HG02678 (cell line): ENCODE measurements at regions not wholly inside any gene's neighbourhood (a gene's known extent, or its start where the extent isn't known, plus 50 kb on each side); places are given as distances from the start of the nearest gene placed in this dataset.
"Not testable (repeated sequence)": the region's sequence is repeated elsewhere in the genome, so short reads cannot be mapped to it uniquely, and the experiment has no call there.

ENCODE experiments used
- ATAC-seq: cut with Tn5 transposase; IDR thresholded peaks from one replicate; pipeline ENCODE4 v1.9.1; 2021; ENCODE audit warnings: mild to moderate bottlenecking, moderate library complexity; ENCODE audit not compliant: unreplicated experiment

GRCh38 chr3:145191543-145191942 lies 969.4 kb downstream of the PLOD2 start:
- ATAC-seq: no peak

DNA sequence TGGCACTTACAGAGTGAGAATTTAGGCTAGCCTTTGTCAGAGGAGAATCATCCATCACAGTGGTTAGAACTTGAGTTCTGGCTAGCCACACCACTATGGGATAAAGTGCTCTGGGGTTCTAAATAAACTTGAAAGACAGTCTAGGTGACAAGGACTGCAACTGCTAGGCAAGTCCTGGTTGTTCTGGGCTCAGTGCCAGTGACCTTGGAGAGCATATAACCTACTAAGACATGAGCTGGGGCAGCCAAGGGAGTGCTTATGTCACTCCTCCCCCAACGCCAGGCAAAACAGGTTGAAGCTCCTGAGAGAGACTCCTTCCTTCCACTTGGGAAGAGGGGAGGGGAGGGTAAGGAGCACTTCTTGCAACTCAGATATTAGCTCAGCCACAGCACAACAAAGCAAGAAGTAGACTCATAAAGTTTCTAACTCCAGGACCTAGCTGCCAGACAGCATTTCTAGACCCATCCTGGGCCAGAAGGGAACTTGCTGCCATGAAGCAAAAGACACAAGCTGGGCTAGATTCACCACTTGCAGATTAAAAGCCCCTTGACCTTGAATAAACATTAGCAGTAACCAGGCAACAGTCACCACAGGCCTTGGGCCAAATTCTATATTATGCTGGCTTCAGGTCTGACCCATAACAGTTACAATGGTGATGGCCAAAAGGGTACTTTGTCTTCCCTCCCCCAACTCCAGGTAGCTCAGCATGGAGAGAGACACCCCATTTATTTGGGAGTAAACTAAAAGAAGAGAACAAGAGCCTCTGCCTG lies 963.7 kb downstream of the PLOD2 start:
- ATAC-seq: no peak

DNA sequence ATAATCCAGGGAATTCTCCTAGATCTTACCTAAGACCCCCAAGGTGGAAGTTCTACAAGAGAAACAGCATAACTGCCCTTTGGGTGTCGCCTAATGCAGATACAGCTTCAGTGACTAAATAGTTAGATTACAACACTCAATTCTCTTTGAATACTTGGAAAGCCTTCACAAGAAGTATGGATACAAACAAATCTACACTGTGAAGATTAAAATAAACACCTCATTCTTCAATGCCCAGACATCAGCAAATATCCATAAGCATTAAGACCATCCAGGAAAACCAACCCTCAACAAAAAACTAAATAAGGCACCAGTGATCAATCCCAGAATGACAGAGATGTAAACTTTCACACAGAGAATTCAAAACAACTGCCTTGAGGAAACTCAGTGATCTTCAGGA lies 963.2 kb downstream of the PLOD2 start:
- no peak for ATAC-seq

GRCh38 chr3:145209561-145209960 lies 951.4 kb downstream of the PLOD2 start:
- no peak for ATAC-seq

DNA sequence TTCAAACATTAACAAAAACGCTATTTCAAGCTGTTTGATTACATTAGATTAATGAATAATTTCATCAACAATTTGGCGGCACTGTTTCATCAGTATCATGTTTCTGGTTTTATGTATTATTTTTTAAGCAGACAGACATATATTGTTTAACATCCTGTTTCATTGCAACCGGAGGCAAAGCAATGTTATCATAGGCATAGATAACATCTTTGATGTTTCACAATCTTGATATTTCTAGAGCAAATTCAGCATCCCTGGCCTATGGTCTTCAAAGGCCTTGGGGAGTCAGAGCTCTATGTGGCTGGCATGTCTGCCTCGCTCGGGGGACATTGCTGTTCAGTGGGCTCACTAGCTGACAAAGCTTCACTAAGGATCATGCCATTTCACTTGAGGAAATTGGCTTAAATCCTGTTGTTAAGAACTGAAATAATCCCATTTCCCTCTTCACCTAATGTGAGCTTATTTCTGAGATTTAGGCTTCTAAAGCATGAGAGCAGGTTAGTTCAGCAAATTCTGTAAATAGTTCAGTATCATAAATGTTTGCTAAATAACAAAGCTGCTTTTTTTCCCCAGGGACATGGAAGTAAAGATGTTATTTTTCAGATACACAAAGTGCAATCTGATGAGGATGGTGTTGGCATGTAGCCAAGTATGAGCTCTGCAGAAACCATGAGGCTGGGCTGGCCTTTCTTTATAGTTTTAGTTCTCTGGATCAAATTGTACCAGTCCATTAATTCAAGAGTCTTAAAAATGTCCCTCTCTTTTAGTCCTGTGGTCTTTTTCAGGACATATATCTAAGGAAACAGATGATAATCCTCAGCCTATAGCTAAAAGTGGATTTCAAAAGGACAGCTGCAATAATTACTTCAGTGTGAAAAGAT lies 941.4 kb downstream of the PLOD2 start:
- ATAC-seq: no peak

DNA sequence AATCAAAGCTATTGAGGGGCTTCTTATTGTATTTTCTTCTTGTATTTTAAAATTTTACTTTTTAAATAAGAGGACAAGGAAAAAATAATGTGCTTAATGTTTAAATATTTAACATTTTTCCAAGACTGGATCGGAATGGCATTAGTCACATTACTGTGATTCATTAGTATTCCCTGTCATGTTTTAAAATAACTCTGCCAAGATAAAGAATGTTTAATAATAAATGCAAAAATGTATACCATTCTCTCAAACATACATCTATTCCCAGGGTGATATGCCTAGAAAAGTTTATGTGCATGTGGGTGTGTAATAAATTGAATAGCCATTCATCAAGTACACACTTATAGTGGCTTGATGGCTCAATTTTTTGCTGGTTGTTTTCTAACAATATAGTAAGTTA lies 936.1 kb downstream of the PLOD2 start:
- ATAC-seq: no peak

DNA sequence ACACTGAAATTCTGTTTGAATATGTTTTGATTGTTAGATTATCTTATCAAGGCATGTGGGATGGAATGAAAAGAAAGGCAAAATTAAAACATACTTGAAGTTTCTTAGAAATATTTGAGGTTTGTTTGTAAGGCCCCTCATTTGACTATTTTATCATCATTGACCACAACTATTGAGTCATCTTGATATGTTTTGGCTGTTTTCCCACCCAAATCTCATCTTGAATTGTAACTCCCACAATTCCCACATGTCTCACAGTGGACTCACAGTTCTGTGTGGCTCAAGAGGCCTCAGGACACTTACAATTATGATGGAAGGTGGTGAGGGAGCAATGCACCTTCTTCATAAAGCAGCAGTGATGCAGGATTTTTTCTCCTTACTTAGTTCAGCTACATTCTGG lies 917.1 kb downstream of the PLOD2 start:
- ATAC-seq: no peak

DNA sequence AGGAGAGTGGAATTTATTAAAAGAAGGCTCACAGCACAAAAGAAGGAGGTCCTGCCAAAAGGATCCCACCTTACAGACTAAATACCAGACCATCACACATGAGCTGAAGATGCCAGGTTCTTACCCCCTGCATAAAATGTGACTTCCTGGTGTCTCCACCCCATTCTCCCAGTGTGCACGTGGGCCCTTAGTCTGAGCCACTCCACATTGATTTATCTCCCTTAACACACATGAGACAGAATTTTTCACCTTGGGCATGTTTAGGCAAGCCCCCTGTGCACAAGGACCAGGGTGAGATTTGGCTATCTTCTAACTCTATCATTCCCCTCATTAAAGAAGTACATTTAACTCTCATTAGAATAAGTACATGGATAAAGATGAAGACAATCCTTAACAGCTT lies 916.7 kb downstream of the PLOD2 start:
- no peak for ATAC-seq

GRCh38 chr3:145246291-145246690 lies 914.7 kb downstream of the PLOD2 start:
- no peak for ATAC-seq

DNA sequence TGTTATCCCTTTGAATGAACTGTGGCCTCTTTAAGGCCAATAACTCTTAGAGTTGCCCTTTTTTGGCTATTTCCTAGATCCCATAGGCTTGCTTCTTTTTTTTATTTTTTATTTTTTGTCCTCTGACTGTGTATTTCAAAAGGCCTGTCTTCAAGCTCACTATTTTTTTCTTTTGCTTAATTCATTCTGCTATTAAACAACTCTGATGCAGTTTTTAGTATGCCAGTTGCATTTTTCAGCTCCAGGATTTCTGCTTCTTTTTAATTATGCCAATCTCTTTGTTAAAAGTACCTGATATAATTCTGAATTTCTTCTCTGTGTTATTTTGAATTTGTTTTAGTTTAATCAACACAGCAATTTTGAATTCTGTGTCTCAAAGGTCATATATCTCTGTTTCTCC lies 912.1 kb downstream of the PLOD2 start:
- ATAC-seq: no peak

- ATAC-seq: no peak
Observed at GRCh38 chr3:145251311-145251710, 909.7 kb downstream of the PLOD2 start.

DNA sequence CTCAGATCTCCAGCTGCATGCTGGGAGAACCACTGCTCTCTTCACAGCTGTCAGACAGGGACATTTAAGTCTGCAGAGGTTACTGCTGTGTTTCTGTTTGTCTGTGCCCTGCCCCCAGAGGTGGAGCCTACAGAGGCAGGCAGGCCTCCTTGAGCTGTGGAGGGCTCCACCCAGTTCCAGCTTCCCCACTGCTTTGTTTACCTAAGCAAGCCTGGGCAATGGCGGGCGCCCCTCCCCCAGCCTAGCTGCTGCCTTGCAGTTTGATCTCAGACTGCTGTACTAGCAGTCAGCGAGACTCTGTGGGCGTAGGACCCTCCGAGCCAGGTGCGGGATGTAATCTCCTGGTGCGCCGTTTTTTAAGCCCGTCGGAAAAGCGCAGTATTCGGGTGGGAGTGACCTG lies 903.0 kb downstream of the PLOD2 start:
- not testable (repeated sequence) for ATAC-seq

GRCh38 chr3:145259166-145259880 lies 901.7 kb downstream of the PLOD2 start:
- ATAC-seq: no peak

DNA sequence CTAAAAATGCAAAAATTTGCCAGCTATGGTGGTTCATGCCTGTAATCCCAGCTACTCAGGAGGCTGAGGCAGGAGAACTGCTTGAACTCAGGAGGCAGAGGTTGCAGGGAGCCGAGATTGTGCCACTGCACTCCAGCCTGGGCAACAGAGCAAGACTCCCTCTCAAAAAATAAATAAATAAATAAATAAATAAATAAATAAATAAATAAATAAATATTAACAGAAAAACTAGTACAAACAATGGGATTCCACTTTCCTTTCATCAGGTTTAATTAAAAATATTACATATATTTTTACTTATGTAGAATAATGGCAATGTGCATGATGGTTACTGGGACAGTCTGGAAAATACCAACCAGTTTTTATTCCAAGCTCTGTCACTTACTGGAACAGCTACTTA lies 897.5 kb downstream of the PLOD2 start:
- not testable (repeated sequence) for ATAC-seq

DNA sequence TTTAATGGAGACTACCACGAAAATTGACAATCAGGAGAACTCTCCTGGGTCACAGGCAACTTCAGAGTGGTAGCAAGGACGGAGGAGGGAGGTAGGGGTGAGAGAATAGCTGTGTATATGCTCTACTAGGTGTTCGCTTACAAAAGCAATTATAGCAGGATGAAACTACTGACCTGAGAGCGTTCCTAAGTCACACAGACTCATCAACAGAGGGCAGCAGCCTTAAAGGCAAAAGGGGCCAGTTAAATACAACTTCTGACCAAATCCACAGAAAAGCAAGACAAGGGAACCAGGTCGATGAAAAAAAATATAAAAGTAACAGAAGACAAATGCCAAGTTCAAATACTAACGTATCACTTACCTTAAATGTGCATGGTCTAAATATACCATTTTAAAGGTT lies 894.6 kb downstream of the PLOD2 start:
- ATAC-seq: no peak

DNA sequence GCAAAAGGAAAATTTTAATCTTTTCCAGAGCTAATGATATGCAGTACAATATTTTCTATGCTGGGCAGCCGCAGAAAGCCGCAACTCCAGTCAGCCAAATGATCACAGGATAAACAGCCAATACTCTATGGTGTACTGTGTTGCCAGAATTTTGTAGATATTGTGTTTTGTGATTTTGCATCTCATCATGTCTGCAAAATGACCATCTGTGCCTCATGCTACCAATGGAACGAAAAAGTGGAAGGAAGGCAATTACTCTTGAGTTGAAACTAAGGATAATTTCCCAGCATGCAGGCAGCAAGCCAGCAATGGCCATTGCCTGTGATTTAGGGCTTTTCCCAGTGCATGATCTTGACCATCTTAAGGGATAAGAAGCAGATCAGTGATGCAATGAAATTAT lies 891.9 kb downstream of the PLOD2 start:
- ATAC-seq: no peak

- no peak for ATAC-seq
Observed at GRCh38 chr3:145272684-145273083, 888.3 kb downstream of the PLOD2 start.

- no peak for ATAC-seq
Observed at GRCh38 chr3:145282505-145282904, 878.5 kb downstream of the PLOD2 start.

GRCh38 chr3:145286937-145287336 lies 874.0 kb downstream of the PLOD2 start:
- ATAC-seq: no peak

GRCh38 chr3:145290010-145290409 lies 871.0 kb downstream of the PLOD2 start:
- no peak for ATAC-seq

GRCh38 chr3:145294572-145294971 lies 866.4 kb downstream of the PLOD2 start:
- ATAC-seq: no peak

- ATAC-seq: no peak
Observed at GRCh38 chr3:145307272-145307671, 853.7 kb downstream of the PLOD2 start.
